ENCODE measurements at regions not wholly inside any gene's neighbourhood (a gene's known extent, or its start where the extent isn't known, plus 50 kb on each side); places are given as distances from the start of the nearest gene placed in this dataset.

DNA sequence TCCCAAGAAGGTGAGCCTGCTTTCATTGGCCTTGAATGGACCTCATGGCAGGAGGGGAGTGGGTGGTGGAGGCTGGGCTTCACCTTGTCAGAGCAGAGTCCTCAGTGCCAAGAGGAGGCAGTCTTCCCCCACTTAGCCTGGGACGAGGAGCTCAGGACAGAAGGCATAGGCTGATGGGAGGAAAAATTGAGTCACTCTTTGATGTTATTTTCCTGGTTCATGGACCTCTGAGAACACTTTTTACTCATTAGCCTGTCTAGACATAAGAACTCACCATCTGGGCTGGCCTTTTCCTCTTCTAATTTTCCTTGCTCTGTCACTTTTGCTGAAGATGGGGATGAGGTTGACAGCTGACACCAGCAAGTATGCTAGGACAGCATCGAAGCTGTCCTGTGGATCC, 225.7 kb upstream of the TNP1 start:
- no peak for DNase-seq (ENCODE audit: low spot score)

- no peak for DNase-seq (ENCODE audit: low spot score)
These were observed 221.9 kb upstream of the TNP1 start for GRCh38 chr2:217081799-217082198.

DNA sequence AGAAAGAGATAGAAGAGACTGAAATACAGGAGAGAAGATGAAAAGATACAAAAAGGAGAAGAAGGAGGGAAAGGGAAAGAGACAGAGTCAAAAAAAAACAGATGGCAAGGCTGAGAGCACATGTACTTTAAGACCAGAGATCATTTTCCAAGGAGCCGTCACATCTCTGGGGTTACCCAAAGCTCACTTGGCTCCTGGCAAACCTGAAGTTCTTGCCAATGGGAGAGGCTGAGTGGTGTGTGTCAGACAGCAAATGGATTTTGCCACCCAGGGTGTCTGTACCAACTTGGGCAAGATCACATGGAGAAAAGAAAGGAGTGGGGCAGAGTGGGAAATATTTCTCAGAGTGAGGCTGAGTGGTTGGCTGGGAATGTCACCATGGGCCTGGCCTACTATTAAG, 219.3 kb upstream of the TNP1 start:
- DNase-seq (ENCODE audit: low spot score) = no peak

- no peak for DNase-seq (ENCODE audit: low spot score)
These were observed 218.1 kb upstream of the TNP1 start for GRCh38 chr2:217077831-217078407.

- DNase-seq (ENCODE audit: low spot score) = no peak
These were observed 216.9 kb upstream of the TNP1 start for GRCh38 chr2:217076657-217077232.

- no peak for DNase-seq (ENCODE audit: low spot score)
These were observed 216.2 kb upstream of the TNP1 start for GRCh38 chr2:217076058-217076435.

DNA sequence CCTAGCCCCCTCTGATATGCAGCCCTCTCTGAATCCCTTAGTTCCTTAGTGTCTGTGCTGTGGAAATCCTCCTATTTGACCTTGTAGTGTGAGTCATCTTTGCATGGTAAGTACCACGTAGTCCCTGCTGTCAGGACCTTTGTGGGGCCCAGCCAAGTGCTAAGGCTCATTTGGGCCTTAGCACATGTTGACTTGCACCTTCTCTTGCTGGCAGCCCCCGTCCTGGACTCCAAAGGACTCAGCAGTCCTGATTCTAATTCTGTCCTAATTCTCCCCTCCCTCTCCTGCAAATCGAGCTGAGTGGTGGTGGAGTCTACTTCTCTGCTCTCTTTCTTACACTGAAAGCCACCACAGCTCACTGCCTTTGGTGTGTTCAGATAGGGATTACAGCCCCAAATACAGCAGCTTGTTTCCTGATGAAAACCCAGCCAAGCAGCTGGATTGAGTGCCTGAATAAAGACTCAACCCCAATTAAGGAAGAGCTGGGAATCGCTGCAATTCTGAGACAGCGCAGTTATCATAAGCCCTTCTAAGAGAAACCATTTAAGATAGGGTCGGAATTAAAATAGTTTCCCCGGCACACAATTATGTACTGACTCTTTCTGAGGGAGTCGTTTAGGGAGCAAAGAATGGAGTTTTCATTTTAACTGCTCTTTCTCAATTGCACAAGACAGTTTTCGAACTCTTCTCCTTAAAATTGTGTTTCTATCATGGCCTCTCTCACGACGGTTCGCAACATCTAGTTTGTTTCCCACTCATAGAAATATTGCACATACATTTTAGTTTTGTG, 215.6 kb upstream of the TNP1 start:
- no peak for DNase-seq (ENCODE audit: low spot score)

DNA sequence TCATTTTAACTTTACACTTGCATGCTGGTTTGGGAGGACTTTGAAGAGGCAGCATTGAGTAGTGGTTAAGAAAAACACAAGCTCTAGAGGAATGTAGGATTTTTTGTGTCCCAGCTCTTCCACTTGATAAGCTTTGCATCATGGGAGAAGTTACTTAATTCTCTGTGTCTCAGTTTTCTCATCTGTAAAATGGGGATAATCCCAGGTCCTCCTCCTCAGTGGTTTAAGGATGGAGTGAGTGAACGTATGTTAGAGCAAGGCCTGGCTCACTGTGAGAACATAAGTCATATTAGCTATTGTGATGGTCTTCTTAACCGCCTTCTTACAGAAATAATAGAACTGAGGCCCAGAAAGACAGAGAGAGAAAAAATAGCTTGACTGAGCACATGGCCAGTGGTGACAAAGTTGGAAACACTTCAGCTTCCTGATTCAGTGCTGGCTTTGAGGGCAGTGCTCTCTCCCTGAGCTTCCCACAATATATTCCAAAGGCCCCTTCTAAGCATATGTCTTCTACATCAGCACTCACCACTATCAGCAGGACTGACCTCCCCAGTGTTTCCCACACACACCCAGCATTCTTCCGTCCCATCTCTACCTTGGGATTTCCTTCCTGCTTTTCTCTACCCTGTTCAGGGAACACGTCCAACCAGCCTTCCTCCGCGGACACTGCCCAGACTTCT, 214.9 kb upstream of the TNP1 start:
- no peak for DNase-seq (ENCODE audit: low spot score)

GRCh38 chr2:217071416-217071815, 211.6 kb upstream of the TNP1 start:
- no peak for DNase-seq (ENCODE audit: low spot score)

GRCh38 chr2:217070611-217071010, 210.7 kb upstream of the TNP1 start:
- no peak for DNase-seq (ENCODE audit: low spot score)

DNA sequence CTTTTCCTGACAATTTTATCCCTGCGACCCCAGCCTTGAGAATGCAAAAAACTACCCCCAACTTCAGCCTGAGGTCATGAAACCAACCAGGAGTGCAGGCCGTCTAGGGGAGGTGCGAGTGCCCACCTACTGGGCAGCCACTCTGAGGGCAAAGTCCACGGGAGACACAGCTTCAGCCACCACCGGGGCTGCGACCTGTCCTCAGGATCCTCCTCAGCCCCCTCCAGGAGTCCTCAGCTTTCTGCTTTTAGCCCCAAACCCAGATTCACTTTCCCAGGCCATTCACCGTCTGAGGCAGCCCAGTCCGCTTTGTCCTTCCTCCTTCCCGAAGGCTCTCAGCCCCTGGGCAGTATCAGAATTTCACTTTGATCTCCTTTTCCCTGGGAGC, 210.2 kb upstream of the TNP1 start:
- no peak for DNase-seq (ENCODE audit: low spot score)

- DNase-seq (ENCODE audit: low spot score) = no peak
These were observed 209.6 kb upstream of the TNP1 start for GRCh38 chr2:217069263-217070042.

GRCh38 chr2:217068677-217069250, 208.9 kb upstream of the TNP1 start:
- DNase-seq (ENCODE audit: low spot score) = no peak

- no peak for DNase-seq (ENCODE audit: low spot score)
These were observed 207.9 kb upstream of the TNP1 start for GRCh38 chr2:217067787-217068186.

DNA sequence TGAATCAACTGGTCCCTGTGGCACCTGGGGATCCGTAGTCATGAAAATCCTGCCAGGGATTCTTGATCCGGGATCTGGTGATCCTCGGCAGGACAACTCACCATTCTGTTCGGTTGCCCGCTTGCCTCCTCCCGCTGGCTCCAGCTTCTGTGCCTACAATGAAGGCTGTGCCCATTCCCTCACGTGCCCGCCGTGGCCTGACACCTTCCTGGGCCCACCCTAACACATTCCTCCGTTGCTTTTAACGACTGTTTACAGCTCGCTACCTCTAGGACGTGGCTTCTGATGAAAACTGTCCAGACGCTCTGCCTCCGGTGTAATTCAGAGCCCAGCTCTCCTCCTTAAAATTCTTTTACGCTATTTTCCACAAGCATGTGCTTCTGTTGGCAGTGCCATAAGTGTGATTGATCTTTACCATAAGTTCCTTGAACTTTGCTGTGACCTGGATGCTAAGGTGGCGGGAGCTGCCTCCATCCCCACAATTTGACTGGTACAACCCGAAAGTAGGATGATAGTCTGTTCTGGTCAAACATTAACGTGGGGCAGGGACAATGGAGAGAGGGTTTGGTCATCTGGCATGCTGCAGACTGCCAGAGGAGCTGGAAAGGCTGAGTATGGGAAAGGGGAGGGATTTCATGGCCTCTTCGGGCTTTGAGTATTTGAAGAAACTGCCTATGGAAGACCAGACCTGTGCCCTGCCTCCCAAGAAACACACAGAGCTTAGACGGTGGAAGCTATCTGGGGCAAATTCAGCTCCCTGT, 206.8 kb upstream of the TNP1 start:
- peak; percentile 26 for DNase-seq (ENCODE audit: low spot score)

GRCh38 chr2:217065695-217066405, 206.0 kb upstream of the TNP1 start:
- DNase-seq (ENCODE audit: low spot score) = no peak

DNA sequence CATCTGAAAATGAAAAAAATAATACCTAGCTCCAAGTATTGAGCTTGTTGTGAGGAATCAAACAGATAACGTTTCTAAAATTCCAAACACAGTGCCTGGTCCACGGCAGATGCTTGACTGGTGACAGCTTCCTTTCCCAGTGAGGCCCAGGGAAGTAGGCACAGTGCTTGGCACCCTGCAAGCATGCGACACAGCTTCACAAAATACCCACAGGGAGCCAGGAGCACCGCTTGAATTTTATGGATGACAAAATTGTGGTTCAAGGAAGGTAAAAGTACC, 205.1 kb upstream of the TNP1 start:
- DNase-seq (ENCODE audit: low spot score) = no peak

GRCh38 chr2:217064234-217065011, 204.6 kb upstream of the TNP1 start:
- DNase-seq (ENCODE audit: low spot score) = no peak

DNA sequence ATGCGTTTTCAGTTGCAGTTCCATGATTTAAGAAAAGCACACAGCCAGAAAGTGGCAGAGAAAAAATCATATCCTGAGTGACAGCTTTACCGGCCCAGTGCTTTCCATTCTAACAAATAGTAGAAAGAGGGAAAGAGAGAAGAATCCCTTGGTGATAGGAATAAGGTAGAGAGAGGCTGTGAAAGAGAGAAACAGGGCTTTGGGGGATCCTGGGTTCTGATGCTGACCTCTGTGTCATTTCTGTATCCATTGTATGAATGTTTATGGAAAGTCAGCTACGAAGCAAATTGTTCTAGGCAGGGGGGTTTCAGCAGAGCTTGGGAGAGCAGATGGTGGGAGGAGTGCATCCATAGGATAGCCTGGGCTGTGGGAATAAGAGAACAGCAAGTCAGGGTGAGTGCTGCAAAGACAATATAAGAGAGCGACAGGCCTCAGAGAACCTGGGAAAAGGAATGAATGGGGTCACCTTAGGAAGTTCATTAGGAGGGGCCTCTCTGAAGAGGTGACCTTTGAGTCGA, 203.4 kb upstream of the TNP1 start:
- DNase-seq (ENCODE audit: low spot score) = no peak

- no peak for DNase-seq (ENCODE audit: low spot score)
These were observed 202.9 kb upstream of the TNP1 start for GRCh38 chr2:217062768-217063167.
